Pancreas (tissue), 10 donors: ENCODE measurements at regions not wholly inside any gene's neighbourhood (a gene's known extent, or its start where the extent isn't known, plus 50 kb on each side); places are given as distances from the start of the nearest gene placed in this dataset.
A peak's percentile ranks its signal among the peaks of the same experiment; 100 is the strongest.
"Not testable (repeated sequence)": the region's sequence is repeated elsewhere in the genome, so short reads cannot be mapped to it uniquely, and the experiment has no call there.

Experiments
- ATAC-seq, 4 donors: fragments of 200-7000 bp; cut with Tn5 transposase; one replicate each; pipeline versions ENCODE4 v1.8.0 to v1.9.1; 2020; ENCODE audit warnings: mild to moderate bottlenecking in 4 of 4, moderate library complexity in 4 of 4
- DNase-seq, 6 donors: peaks; one replicate each; pipeline ENCODE4 v3.0.0-alpha.2; 2020
- FAIRE-seq: peaks from 2 replicates; lab custom pipeline; 2012; peaks lifted over from hg19 to GRCh38; lab: Jason Lieb, UNC
- H3K27ac ChIP-seq, 4 donors: fragments of 200-600 bp; sonication (generic); 1 replicate in 3 of 4; 2 replicates in 1 of 4; pipeline versions ENCODE4 v1.5.0 to v1.8.0; 2020
- H3K27me3 ChIP-seq, 4 donors: fragments of 200-600 bp; one replicate each; pipeline ENCODE4 v1.8.0; 2021
- H3K36me3 ChIP-seq, 3 donors: fragments of 200-600 bp; sonication (generic) in 1 of 3; one replicate each; pipeline versions ENCODE4 v1.5.0 to v1.8.0; 2020 to 2021
- H3K4me1 ChIP-seq, 3 donors: fragments of 200-600 bp; one replicate each; pipeline ENCODE4 v1.8.0; 2021
- H3K4me3 ChIP-seq, 4 donors: fragments of 200-600 bp; sonication (generic) in 2 of 4; one replicate each; pipeline versions ENCODE4 v1.5.0 to v1.8.0; 2020 to 2021
- H3K9me3 ChIP-seq, 4 donors: fragments of 200-600 bp; one replicate each; pipeline ENCODE4 v1.8.0; 2021
- WGBS, 2 donors: extraction: QIAGEN DNeasy Blood & Tissue Kit; methylation state at CpG; one replicate each; pipeline ENCODE4 v1.1.7; 2013; 5-methylcytosine and 5-hydroxymethylcytosine counted together
- intact Hi-C, 3 donors: fragments of 100-400 bp; cut with DNase I; formaldehyde crosslinking; loops; one replicate each; pipeline versions ENCODE4 v1.11.1 to v1.14.2; 2022
- TF ChIP-seq, protein P1 (sequence below), 4 donors: fragments of 200-600 bp; sonication (generic) in 3 of 4; IDR thresholded peaks; one replicate each; pipeline versions ENCODE4 v1.5.0 to v1.8.0; 2021; ENCODE audit warnings: antibody characterized with exemption in 4 of 4
- donor health status: healthy with polysubstance abuse.
- donor health status: DM: no; HTN: no; CAD: no; lungs with moderate emphysema.
- donor health status: DM: no; HTN: no; CAD: no.
- donor health status: control.
- donor health status: control.
- donor health status: Bipolar disorder and iron deficiency.
- donor health status: DM: yes; HTN: yes; CAD: no.
- donor health status: DM: no; HTN: no; CAD: no.
- donor health status: DM: no; HTN: no; CAD: no.
- donor health status: DM: yes; HTN: yes; CAD: no.

DNA sequence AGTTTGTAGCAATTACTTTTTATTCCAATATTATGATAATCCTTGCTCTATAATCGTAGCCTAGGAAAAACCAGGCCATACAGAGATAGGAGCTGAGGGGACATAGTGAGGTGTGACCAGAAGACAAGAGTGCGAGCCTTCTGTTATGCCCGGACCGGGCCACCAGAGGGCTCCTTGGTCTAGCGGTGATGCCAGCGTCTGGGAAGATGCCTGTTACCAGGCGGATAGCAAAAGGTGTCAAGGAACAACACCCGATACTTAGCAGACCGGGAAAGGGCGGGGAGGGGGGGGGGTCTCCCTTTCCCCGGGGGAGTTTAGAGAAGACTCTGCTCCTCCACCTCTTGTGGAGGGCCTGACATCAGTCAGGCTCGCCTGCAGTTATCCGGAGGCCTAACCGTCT is 67.1 kb upstream of the MUC20 start:
- H3K9me3 ChIP-seq, FAIRE-seq, H3K36me3 ChIP-seq, H3K4me3 ChIP-seq, H3K27ac ChIP-seq, H3K27me3 ChIP-seq, intact Hi-C loops, H3K4me1 ChIP-seq: not testable (repeated sequence)
- 3% methylated on average over 8 to 10 of the region's 14 CpGs for WGBS, 2 donors
- peak in 1 of 6 donors; percentile 24 for DNase-seq
- ATAC-seq = peak in 2 of 4 donors; percentile 17 to 32
- TF ChIP-seq, protein P1, sequence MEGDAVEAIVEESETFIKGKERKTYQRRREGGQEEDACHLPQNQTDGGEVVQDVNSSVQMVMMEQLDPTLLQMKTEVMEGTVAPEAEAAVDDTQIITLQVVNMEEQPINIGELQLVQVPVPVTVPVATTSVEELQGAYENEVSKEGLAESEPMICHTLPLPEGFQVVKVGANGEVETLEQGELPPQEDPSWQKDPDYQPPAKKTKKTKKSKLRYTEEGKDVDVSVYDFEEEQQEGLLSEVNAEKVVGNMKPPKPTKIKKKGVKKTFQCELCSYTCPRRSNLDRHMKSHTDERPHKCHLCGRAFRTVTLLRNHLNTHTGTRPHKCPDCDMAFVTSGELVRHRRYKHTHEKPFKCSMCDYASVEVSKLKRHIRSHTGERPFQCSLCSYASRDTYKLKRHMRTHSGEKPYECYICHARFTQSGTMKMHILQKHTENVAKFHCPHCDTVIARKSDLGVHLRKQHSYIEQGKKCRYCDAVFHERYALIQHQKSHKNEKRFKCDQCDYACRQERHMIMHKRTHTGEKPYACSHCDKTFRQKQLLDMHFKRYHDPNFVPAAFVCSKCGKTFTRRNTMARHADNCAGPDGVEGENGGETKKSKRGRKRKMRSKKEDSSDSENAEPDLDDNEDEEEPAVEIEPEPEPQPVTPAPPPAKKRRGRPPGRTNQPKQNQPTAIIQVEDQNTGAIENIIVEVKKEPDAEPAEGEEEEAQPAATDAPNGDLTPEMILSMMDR (IDR thresholded peaks at IDR 0.05) = peak in 1 of 4 donors; percentile 10

DNA sequence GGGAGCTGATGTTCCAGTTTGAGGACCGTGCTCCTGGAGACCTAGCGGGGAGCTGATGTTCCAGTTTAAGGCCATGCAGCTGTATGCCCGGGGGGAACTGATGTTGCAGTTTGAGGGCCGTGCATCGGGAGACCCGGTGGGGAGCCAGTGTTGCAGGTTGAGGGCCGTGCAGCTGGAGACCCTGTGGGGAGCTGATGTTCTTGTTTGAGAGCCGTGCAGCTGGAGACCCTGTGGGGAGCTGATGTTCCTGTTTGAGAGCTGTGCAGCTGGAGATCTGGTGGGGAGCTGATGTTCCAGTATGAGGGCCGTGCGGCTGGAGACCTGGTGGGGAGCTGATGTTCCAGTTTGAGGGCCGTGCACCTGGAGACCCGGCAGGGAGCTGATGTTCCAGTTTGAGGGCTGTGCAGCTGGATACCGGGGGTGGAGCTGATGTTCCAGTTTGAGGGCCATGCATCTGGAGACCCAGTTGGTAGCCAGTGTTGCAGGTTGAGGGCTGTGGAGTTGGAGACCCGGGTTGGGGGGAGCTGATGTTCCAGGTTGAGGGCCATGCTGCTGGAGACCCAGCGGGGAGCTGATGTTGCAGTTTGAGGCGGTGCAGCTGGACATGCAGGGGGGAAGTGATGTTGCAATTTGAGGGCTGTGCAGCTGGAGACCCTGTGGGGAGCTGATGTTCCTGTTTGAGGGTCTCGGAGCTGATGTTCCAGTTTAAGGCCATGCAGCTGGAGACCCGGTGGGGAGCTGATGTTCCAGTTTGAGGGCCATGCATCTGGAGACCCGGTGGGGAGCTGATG is 64.4 kb upstream of the APOD start:
- not testable (repeated sequence) for ATAC-seq

DNA sequence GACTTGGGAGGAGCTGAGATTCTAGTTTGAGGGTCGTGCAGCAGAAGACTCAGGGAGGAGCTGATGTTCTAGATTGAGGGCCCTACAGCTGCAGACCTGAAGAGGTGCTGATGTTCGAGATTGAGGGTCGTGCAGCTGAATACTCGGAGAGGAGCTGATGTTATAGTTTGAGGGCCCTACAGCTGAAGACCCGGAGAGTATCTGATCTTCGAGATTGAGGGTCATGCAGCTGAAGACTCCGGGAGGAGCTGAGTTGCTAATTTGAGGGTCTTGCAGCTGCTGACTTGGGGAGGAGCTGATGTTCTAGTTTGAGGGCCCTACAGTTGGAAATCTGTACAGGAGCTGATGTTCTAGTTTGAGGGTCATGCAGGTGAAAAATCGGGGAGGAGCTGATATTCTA is 62.1 kb upstream of the APOD start:
- H3K27ac ChIP-seq, H3K36me3 ChIP-seq, H3K27me3 ChIP-seq, FAIRE-seq, ATAC-seq, intact Hi-C loops, H3K4me3 ChIP-seq, DNase-seq, H3K9me3 ChIP-seq, H3K4me1 ChIP-seq: not testable (repeated sequence)
- 74 to 84% methylated on average over 8 of the region's 8 CpGs for WGBS, 2 donors

More for the DNA sequence above, 64.4 kb upstream of the APOD start:
- intact Hi-C loops, H3K4me3 ChIP-seq, H3K4me1 ChIP-seq, FAIRE-seq, H3K27ac ChIP-seq, H3K36me3 ChIP-seq, H3K9me3 ChIP-seq, H3K27me3 ChIP-seq: not testable (repeated sequence)
- WGBS, 2 donors = 87 to 91% methylated on average over 19 of the region's 19 CpGs
- peak in 2 of 6 donors; percentile 17 to 22 for DNase-seq

DNA sequence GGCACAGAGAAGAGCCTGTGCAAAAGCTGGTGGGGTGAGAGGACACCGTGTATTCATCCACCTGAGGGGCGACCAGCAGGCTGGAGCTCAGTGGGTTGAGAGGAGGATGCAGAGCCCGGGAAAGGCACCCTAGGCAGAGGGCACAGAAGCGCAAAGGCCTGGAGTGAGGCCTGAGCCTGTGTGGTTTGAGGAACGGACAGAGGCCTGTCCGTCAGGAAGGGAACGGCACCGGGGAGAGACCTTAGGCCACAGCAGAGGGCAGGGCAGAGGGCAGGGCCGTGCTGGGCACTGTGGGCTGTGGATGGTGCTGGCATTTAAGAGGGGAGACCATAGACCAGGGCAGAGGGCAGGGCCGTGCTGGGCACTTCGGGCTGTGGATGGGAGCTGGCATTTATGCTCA is 59.5 kb upstream of the APOD start:
- ATAC-seq, FAIRE-seq, H3K4me3 ChIP-seq, H3K27ac ChIP-seq, H3K4me1 ChIP-seq, H3K9me3 ChIP-seq, H3K36me3 ChIP-seq, intact Hi-C loops, H3K27me3 ChIP-seq: not testable (repeated sequence)
- DNase-seq = peak in 1 of 6 donors; percentile 16
- 76 to 78% methylated on average over 11 of the region's 11 CpGs for WGBS, 2 donors

DNA sequence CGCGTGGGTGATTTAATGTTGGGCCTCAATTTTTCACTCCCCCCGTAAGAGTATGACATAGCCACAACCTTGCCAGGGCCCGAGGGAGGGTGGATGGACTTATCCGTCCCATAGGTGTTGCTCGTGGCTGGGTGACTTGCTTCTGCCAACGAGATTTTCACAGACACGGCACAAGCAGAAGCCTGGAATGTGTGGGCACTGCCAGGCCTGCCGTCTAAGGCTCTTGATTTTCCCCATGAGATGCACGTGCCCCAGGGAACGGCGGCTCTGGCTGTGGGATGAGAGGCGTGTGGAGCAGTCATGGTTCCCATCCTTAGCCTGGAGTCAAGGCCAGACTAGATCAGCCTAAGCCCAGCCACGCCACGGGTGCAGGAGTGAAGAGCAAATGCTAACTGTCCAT is 58.6 kb upstream of the APOD start:
- WGBS, 2 donors = 84 to 87% methylated on average over 15 of the region's 15 CpGs
- DNase-seq = peak in 2 of 6 donors; percentile 13 to 44
- ATAC-seq, H3K4me1 ChIP-seq, H3K27me3 ChIP-seq, intact Hi-C loops, H3K9me3 ChIP-seq, H3K27ac ChIP-seq, FAIRE-seq, H3K36me3 ChIP-seq, H3K4me3 ChIP-seq: not testable (repeated sequence)

DNA sequence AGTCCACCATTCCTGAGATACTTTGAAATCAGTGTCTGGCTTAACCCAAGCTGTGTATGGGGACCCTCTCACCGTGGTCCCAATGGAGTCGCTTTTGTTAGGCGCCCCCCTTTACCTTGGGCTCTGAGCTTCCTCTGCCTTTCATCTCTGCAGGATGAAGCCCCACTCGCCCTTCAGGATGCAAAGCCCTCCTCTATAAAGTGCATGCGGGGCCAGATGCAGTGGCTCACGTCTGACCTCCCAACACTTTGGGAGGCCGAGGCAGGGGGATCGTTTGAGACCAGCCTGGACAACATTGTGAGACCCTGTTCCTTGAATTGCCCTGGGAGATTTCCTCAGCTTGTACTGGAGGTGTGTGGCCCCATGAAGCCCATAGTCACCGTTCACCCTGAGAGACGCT is 54.7 kb upstream of the APOD start:
- ATAC-seq, H3K4me1 ChIP-seq, FAIRE-seq, H3K36me3 ChIP-seq, H3K9me3 ChIP-seq, H3K27me3 ChIP-seq, intact Hi-C loops, H3K27ac ChIP-seq, DNase-seq, H3K4me3 ChIP-seq: not testable (repeated sequence)
- 91 to 92% methylated on average over 9 of the region's 10 CpGs for WGBS, 2 donors

DNA sequence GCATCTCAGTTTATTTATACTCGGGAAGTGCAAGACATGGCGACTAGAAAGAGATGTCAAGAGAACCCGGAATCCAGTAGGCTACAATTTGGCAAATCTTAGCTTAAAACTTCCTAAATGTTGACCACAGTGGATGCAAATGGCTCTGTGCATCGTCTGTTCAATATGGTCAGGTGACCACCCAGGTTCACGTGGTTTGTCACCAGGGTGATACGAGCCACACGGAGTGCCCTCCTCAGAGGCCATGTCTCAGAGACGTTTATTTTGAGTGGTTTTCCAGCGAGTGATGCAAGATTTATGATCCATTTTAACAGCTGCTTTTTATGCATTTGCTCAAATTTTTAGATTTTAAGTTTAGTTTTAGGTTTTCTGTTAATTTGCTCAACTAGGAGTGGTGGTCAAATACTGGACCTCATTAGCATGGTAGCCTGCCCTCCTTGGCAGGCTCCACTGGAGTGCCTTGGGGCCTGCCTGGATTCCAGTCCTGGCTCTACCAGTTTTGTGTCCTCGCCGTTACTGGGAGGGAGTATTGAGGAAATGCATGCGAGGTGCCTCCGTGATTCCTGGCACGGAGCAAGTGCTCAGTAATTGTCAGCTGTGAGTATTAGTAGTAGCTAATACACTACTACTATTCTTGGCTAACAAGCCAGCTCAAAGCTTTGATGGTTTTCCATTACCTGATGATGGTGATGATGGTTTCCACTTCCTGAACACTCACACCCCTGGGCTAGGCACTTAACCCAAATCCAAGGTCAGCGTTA is 53.9 kb upstream of the APOD start:
- DNase-seq, H3K36me3 ChIP-seq, H3K4me3 ChIP-seq, H3K4me1 ChIP-seq, ATAC-seq, H3K27me3 ChIP-seq, intact Hi-C loops, FAIRE-seq, H3K9me3 ChIP-seq, H3K27ac ChIP-seq: not testable (repeated sequence)
- 74 to 80% methylated on average over 15 of the region's 15 CpGs for WGBS, 2 donors

DNA sequence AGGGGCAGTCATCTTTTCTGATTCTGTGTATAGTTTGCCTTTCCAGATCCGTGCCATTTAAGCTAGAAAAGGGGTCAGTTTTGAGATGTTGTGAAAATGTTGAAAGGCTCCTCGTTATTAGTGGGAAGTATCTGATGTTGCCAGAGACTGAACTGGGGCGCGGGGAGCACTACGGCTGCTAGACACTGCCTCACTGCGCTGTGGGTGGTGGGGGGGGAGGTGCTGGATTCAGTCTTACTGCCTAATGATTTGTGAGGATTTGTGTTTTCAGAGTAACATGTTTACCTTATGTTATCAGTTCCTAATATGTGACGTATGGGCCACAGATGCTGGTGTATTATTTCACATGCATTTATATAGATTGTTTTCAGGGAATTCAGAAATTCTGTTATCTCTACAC is 53.3 kb upstream of the APOD start:
- H3K9me3 ChIP-seq, H3K4me3 ChIP-seq, H3K4me1 ChIP-seq, H3K27ac ChIP-seq, ATAC-seq, H3K36me3 ChIP-seq, H3K27me3 ChIP-seq, FAIRE-seq, intact Hi-C loops: not testable (repeated sequence)
- DNase-seq = peak in 2 of 6 donors; percentile 20 to 62
- WGBS, 2 donors = 84% methylated on average over 4 of the region's 7 CpGs; no CpG with 5 or more reads in 1 of the 2 donors

DNA sequence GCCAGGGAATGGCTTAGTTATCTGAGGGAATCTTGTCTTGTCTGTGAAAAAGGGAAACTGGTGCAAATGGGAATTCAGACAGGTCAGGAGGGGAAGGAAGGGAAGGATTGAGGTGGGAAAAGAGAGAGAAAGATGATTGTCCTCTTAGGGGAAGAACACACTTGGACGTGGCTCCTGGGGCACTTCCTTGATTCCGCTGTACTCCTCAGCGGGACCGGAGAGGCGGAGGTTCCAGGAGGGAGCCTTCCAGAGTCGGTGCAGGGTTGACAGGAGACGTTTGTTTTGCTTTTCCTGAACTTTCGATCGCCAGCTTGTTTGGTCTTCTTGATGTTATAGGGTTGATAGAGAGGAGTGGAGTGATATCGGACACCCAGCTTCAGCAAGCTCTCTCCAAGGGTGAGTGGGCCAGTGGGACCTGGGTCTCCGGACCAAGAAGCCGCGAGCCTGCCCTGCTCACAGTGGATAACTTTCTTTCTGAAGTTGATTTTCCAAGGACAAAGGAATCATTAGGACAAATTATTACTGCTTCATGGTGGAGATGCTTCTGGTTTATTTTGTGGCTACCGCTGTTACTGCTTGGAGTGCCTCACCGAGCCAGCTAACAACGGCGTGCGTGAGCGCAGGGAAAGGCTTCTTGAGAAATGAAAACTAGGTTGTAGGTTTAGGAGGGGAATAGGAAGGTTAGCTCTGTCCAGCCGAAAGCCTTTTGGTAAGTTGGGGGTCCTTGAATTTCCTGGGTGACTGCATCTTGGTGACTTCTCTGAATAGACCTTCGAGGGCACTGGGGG is 52.4 kb upstream of the APOD start:
- peak overlapping the region in 1 of 4 donors; percentile 36 for H3K4me3 ChIP-seq
- intact Hi-C loops, FAIRE-seq, H3K4me1 ChIP-seq, H3K9me3 ChIP-seq, H3K36me3 ChIP-seq, H3K27me3 ChIP-seq, ATAC-seq, H3K27ac ChIP-seq: not testable (repeated sequence)
- 50 to 52% methylated on average over 12 to 20 of the region's 21 CpGs for WGBS, 2 donors
- peak in 4 of 6 donors; percentile 31 to 61 (median 39) for DNase-seq

DNA sequence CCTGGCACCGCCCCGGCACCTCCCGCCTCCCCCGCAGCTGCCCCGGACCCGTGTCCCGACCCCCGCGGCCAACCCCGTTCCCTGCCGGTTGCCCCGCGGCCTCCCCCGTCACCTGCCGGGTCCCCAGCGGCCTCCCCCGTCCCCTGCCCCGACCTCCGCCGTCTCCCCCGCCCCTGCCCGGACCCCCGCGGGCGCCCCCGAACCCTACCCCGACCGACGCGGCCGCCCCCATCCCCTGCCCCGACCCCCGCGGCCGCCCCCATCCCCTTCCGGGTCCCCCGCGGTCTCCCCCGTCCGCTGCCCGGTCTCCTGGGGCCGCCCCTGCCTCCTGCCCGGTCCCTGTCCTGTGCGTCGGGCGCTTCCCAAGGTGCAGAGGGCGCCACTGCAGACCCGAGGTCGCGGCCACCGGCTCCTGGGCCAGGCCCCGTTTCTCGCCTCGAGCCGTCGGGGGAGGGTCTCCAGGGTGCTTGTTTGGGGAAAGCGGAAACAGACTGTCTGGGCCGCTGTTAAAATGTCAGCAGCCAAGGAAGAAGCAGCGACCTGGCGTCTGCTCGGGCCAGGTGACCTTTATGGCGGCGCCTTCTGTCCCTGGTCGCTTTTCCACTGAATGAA is 51.6 kb upstream of the APOD start:
- FAIRE-seq, intact Hi-C loops, H3K27ac ChIP-seq, H3K27me3 ChIP-seq, H3K9me3 ChIP-seq, H3K4me1 ChIP-seq, H3K36me3 ChIP-seq: not testable (repeated sequence)
- 4% methylated on average over 8 to 16 of the region's 64 CpGs for WGBS, 2 donors
- peak overlapping the region in 1 of 4 donors; percentile 36 for H3K4me3 ChIP-seq
- DNase-seq (peak in 1 of 6 donors; percentile 54), ATAC-seq (peak in 2 of 4 donors; percentile 1 to 4)
